ENCODE measurements at regions not wholly inside any gene's neighbourhood (a gene's known extent, or its start where the extent isn't known, plus 50 kb on each side); places are given as distances from the start of the nearest gene placed in this dataset.

DNA sequence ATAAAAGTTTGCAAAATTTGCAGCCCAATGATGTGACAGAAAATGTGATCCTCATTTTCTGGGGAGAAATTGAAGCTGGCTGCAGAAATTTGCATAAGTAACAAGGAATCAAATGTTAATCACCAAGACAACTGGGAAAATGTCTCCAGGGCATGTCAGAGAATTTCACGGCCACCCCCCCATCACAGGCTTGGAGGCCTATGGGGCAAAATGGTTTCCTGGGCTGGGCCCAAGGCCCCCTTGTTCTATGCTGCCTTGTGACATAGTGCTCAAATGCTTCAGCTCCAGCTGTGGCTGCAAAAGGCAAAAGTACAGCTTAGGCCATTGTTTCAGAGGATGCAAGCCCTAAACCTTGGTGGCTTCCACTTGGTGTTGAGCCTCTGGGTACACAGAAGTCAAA lies 1202.6 kb downstream of the EPHA7 start:
- DNase-seq = no peak

DNA sequence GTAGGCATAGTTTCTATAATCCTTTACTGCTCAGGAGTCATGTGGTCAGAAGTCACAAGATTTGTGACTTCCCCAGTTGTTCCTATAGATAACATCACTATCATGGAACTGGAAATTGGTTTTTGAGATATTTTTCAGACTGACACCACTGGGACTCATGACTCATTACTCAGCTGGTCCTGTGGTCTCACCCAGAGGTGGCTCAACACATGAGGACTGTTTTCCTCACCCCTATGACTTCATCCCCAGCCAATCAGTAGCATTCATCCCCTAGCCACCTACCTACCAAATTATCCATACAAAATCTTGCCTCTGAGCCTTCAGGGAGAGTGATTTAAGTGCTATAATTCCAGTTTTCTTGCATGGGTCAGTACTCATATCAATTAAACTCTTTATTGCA lies 1217.7 kb downstream of the EPHA7 start:
- DNase-seq = no peak

DNA sequence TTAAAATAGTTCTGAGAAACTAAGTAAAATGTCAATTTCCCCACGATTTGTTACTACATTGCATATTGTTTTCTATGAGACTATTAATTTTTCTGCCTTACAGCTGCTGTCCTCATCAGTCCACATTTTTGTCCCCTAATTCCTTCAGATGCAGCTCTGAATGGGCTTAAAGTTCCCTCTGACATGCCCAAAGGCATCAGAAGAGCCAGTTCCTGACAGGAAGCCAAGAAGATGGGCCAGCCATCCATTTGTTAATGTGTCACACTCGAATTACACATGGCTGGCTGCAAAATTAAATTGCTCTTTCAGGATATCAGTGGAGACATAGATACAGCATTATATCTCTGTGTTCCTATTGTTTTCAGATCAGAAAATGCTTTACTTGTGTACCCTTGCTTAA lies 1223.0 kb downstream of the EPHA7 start:
- no peak for DNase-seq

DNA sequence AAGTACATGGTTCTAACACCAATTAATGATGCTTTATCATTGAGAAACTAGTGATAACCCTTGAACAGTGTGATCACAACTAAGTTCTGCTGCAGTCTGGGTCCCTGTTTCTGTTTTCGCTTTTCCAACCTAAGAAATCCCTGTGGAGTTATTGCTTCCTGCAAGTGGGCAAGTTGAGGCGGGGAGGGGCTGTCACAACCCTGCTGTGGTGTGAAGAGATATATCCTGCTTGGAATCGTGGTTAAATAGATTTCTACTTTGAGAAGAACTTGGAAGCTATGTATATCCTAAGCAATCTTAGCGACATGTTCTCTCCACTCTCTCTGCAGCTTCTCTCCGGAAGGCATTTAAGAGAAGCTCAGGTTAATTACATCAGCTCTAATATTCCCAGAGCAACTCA lies 1223.6 kb downstream of the EPHA7 start:
- DNase-seq = no peak

DNA sequence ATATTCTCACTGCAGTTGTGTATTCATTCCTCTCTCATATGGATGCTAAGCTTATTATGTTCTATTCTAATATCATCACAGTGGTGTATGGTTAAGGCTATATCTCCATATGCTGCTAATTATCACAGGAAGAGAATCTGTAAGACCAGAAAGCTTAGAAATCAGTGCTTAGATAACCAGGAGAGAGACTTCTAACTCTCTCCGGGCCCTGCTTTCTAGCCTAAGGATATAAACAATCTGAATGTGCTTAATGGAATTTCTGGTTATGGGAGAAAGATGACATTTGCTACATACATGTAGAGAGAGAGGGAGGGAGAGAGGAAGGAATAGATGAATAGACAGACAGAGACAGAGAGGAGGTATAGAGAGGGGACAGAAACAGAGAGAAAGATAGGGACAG lies 1231.3 kb downstream of the EPHA7 start:
- no peak for DNase-seq

DNA sequence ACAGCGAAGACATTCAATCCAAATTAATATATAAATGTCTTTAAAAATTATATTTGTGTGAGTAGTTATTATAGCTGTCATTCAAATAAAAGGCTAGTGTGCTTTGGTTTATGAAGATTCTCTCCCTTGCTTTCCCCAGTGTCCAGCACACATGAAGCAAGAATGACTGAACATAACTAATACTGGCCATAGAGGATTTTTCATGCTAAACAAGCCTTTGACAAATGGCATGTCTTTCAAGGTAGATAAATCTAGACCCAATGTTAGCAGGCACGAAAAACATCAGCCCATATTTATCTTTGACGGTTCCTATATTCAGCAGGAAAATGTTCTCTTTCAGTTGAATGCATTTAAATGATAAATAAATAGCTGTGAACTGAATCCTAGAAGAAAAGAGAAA lies 1234.4 kb downstream of the EPHA7 start:
- no peak for DNase-seq

DNA sequence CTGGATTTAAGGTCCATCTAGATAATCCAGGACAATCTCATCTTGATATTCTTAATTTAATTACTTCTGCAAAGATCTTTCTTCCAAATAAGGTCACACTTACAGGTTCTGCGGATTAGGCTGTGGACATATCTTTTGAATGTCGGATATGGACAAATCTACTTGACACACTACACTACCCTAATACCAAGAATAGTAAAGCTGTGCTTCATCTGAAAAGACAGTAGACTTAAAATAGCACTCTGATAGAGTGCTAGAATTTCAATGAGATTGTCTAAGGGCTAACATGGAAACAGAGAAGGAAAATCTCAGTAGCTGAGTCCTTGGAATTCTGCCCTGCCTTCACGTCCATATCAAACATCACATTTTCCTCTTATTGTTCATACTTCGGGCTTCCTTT lies 1238.0 kb downstream of the EPHA7 start:
- no peak for DNase-seq

DNA sequence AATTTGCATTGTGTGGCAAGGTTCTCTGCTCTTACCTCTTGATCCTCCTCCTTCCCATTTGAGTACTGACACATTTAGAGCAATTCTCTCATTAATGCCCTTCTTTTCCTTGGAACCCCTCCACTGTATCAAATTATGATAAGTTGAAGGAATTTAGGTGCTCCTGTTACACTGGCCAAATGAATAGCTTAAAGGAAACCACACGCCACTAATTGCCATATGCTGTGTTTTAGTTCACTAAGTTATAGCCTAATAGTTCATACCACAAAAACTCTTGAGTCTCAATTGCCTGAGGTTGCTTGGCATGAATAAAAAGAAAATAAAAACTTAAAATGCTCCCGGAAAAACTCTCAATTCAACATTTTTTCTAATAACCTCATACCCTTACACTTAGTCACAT lies 1239.3 kb downstream of the EPHA7 start:
- DNase-seq = no peak

DNA sequence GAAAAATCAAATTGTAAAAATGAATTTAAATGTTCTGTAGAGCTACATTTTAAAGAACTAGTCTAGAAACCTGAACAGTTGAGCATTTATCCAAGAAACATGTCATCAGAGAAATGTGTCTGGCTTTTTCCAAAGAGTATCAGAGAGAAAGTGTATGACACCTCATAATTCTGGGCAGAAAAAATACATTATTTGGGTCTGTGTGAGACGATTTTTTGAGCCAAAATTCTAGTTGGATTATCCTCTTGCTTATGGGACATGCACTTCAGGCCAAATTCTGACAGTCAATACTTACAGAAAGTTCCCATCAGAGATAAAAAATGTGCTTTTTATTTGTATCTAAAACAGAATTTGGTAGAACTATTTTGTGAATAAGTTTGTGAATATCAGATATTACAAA lies 1242.7 kb downstream of the EPHA7 start:
- no peak for DNase-seq

DNA sequence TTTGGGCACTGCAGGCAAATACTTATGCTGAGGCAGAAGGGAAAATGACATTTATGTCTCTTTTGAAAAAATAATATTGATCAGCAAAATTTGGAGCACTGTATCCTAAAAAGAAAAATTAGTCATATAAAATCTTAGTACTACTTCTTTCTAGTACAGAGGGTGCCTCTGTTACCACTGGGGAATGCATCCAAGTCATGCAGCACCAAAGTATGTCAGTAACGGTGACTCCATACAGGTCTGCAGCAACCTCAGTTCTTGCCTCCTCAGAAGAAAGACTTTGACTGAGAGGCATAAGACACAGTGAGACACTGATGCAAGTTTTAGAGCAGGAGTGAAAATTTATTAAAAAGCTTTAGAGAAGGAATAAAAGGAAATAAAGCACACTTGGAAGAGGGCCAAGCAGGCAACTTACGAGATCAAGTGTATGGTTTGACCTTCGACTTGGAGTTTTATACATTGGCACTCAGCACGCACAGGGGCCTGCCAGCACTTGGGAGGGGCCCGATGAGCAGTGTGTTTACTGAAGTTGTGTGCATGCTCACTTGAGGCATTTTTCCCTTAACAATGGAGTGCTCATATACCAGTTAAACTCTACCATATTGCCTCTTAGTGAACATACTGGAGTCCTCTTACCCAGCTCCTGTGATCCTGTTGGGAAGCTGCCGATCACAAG lies 1244.8 kb downstream of the EPHA7 start:
- no peak for DNase-seq

DNA sequence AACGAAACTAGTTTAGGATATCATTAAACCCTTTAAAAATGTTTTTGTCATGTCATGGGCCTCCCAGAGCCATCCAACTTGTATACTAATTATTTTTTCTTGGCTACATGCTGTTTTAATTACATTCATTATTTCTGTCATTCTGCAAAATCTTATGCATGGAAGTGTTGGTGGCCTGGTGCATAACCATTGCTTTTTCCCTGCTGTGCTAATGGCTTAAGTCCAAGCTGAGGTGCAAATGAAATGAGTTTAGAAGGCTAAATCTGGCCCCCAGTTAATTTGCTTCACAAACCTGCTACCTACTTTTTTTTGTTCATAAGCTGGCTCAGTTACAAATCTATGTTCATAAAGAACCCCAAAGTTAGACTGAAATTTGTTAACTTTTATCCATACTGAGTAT lies 1249.9 kb downstream of the EPHA7 start:
- no peak for DNase-seq

DNA sequence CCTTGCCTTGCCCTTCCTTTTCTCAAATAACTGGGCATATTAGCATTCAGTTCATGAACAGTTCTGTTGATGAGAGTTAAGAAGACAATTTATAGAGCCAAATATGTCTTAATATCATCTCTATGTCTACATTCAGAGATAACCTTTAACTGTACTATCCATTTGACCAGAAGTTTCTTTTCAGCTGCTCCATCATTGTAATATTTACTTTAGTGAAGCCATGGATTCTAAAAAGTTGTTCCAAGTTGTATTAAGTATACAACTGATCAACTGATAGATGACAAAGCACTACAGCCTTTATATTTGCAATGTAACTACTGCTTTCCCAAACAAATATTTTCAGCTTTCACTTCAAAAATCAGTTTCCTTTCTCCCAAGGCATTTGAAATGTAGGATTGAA lies 1252.7 kb downstream of the EPHA7 start:
- DNase-seq = no peak

DNA sequence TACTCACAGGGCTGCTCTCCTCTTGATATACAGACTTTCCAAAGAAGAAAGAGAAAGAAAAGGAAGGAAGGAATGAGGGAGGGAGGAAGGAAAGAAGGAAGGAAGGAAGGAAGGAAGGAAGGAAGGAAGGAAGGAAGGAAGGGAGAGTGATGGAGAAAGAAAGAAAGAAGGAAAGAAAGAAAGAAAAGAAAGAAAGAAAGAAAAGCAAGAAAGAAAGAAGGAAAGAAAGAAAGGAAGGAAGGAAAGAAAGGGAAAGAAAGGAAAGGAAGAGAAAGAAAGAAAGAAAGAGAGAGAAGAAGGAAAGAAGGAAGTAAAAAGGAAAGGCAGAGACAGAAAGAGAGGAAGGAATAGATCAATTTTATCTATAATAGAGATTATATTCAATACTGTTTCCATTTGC lies 1257.4 kb downstream of the EPHA7 start:
- no peak for DNase-seq

DNA sequence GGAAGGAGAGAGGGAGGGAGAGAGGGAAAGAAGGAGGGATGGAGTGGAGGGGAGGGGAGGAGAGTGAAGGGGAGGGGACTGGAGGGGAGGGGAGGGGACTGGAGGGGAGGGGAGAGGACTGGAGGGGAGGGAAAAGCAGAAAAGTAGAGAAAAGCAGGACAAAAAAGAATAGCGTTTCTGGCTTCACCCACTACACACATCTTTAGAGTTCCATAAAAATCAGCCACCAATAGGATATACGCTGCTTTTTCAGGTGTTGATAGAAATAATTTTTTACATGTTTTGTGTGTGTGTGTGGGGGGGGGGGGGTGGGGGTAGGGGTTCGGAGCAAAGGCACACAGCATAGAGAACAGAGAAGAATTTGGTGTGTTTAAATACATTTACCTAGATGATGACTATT lies 1259.1 kb downstream of the EPHA7 start:
- no peak for DNase-seq

DNA sequence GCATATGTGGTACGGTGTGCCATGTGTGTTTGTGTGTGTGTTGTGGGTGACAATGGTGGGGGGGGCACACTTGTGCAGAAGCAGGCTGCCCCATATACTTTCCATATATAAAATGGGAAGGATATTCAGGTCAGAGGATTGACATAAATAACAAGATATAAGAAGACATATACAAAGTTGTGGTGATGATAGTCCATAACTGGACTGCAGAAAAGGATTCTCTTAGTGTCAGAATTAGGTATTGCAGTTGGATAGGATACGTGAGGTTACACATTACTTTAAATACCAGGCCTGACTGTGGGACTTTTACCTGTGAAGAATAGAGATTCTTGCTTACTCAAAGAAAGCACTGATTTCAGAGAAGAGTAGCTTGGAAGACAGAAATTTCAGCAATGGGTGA lies 1260.3 kb downstream of the EPHA7 start:
- DNase-seq = no peak

DNA sequence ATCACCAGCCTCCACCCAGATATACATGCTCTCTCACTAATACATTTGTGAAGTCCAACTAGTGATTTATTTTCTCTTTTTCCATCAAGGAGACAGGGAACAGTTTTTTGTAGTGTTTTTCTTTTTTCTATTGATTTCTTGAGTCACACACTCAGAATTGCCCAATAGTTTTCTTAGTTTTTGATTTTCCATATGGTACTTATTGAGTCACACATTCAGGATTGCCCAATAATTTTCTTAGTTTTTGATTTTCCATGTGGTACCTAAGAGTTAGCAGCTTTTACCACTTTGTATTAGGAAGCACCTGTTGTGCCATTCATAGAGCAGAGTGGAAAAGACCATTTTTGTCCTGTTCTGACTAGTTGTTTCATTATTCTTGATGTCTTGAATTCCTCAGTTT lies 1268.8 kb downstream of the EPHA7 start:
- no peak for DNase-seq

DNA sequence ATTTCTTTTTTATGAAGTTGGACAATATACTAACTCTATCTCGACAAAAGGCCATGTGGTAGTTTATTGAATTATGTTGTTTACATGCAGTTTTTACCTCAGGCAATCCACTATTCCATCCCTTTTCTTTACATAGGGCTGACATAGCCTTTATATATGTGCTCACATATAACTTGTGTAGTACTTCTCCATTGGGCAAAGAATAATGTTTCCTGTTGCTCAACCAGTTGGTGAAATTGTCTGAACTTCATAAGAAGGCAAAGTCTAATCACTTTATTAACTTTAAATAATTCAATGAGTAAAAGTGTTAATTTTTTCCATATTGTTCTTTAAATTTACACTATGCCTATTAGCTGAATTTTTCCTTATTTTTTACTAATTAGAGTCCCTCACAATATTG lies 1272.1 kb downstream of the EPHA7 start:
- no peak for DNase-seq

DNA sequence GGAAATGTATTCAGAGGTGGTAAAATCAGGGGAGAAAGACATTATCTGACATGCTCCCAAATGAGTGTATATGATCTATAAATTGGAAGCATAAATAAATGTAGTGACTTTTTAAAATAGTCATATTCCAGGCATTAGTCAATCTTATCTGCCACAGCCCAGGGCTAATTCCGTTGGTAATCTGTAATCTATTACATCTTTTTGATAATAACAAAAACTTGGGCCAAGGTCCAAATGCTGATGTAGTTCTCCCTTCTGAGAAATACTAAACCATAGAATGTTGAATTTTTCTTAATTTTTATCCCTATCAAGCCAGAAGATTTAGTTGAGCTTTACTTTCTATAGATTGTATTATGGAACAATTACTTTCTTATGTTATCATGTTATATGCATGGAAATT lies 1279.8 kb downstream of the EPHA7 start:
- no peak for DNase-seq

DNA sequence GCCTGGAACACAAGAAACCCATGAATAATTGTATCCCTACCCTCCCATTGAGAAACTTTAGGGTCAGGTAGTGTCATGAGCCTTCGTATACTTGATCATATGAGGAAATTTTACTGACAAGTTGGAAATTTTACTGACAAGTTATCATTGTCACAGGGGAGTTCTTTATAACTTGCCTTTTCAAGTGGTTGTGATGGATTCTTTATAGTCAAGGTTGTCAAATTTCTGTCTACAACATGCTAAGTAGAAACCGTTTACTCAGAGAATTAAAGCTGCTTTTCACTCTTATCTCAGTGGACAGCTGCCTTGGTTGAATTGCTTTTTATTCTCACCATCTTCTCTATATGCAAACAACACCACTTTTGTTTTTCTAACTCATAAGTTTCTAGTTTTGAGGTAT lies 1286.4 kb downstream of the EPHA7 start:
- DNase-seq = no peak

DNA sequence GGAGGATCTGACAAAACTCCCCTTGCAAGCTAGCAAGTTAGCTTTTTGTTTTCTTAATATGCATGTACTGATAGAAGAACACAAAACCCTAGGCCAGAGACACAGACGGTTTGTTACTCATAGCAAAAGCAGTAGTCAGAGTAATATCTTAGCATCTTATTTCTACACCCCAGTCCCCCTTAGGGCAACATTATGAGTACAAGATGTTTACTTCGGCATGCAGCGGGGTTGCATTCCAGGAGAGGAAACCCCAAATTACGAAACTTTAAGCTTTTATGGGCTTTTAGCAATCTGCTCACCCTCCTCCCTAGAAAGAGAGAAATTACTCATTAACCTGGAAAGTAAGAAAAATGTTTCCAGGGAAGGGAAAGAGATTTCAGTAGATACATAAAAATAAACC lies 1286.9 kb downstream of the EPHA7 start:
- peak; percentile 63 for DNase-seq

DNA sequence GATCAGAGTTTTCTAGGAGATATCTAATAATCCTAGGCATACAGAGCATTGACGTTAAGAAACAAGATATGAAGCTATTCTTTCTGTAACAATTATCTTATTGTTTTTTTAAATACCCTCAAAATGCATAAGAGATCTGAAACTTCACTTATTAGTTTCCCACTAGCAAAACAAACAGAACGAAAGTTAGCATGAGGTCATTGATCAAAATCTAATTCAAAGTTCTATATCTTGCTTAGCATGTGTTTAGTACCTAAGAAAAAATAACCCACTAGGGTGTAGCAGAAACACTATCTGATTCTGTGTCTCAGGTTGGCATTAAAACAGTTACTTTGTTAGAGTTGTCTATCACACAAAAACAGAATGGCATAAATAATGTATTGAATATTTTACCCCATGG lies 1288.4 kb downstream of the EPHA7 start:
- no peak for DNase-seq

DNA sequence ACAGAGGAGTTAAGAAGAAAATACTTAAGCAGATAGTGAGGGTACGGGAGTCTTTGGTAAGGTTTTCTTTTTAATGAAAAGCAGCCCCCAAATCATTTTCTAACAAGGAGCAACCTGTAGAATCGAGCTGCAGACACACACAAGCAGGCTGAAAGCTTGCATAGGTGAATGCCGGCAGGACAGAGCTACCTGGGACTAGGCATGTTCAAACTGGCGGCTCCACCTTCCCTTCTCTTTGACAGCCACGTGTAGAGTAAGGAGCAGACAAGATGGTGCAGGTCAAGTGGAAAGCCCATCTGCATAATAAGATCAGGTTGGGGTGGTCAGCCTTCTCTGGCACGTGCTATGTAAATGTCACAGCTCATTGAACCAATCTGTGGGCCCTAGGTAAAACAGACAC lies 1292.4 kb downstream of the EPHA7 start:
- no peak for DNase-seq

DNA sequence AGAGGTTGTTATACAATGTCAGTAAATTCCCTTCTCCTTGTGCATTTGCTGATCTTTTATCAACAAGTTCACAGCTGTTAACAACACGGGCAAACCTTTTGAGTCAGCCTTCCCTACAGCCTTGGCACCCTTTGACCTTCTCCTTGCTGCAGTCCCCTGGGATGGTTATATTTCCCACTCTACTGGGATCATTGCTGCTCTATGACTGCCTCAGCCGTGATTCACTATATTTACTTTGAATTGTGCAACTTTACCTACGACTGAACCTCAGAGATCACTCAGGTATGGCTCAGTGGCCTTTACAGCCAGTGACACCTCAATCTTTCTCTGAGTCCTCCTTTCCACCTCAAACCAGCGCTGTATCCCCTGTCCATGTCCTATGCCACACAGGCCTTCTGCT lies 1293.3 kb downstream of the EPHA7 start:
- no peak for DNase-seq

DNA sequence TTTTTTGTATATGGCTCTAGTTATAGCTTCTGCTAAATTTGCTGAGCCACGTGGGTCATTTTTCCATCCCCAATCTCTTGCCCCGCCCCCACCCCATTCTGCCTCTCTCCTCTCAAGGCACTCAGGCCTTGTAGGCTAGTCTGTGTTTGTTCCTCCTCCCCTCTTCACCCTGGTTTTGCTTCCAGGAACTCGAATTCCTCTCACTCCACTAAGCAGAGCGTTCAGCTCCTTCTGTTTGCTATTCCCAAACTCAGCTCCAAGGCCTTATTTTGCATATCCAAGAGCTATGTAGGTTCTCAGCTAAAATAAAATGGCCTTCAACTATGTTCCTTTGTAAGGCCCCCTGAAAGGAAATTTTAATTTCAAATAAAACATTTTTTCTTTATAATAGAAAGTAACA lies 1293.7 kb downstream of the EPHA7 start:
- DNase-seq = no peak

DNA sequence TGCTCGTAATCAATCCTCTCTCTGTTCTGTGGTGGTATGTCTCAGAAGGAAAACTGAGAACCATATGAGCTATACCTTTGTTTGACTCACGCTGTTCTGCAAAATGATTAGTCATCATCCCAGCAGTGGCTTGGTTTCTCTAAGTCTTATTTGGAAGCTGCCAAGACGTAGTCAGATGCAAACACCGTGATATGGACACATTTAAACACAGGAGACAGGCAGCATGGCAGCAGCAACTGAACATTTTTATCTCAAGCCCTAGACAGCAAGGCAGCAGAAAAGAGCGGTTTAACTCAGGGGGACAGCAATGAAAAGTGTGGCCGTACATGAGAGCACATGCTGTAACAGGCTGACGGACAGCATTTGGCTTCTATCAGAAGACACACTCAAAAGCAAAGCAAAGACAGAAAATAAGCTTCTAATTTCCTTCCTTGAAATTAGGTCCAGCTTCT lies 1295.1 kb downstream of the EPHA7 start:
- no peak for DNase-seq

DNA sequence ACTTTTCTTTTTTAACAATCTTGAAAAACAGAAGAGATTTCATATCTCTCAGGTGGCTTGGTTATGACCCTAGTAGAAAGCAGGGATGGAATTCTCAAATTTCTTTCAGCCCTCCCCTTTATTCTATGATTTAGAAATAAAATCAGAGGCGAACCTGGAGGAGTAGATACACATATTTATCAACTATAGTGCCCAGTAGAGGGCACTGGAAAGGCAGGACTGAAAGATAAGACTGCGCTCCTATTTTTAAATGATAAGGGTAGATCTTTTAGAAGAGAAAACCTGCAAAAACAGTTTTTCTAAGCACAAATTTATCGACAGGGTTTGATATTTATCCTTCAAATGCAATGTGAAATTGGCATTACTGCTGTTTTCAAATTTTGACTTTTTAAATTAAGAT lies 1296.6 kb downstream of the EPHA7 start:
- no peak for DNase-seq

All from islet precursor cell (in vitro differentiated cells).